ENCODE measurements at regions not wholly inside any gene's neighbourhood (a gene's known extent, or its start where the extent isn't known, plus 50 kb on each side); places are given as distances from the start of the nearest gene placed in this dataset.

DNA sequence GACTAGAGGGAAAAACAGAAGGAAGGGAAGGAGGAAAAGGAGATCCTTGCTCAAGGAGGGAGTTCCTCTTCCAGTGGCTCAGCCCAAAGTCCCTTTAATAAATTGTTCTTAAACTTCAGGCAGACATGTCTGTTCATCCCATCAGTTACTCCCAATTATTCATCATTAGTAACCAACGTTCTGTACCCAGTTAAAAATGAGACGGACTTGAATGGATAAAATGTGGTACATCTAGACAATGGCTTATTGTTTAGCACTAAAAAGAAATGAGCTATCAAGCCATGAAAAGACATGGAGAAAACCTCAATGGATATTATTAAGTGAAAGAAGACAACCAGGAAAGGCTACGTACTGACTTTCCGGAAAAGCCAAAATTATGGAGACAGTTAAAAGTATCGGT lies 50.8 kb upstream of the ACSL3 start:
- TF ChIP-seq, protein P1, sequence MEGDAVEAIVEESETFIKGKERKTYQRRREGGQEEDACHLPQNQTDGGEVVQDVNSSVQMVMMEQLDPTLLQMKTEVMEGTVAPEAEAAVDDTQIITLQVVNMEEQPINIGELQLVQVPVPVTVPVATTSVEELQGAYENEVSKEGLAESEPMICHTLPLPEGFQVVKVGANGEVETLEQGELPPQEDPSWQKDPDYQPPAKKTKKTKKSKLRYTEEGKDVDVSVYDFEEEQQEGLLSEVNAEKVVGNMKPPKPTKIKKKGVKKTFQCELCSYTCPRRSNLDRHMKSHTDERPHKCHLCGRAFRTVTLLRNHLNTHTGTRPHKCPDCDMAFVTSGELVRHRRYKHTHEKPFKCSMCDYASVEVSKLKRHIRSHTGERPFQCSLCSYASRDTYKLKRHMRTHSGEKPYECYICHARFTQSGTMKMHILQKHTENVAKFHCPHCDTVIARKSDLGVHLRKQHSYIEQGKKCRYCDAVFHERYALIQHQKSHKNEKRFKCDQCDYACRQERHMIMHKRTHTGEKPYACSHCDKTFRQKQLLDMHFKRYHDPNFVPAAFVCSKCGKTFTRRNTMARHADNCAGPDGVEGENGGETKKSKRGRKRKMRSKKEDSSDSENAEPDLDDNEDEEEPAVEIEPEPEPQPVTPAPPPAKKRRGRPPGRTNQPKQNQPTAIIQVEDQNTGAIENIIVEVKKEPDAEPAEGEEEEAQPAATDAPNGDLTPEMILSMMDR (IDR thresholded peaks at IDR 0.05), result no peak
- TF ChIP-seq POLR2A (IDR thresholded peaks at IDR 0.05) (no peak), POLR2AphosphoS5 (IDR thresholded peaks at IDR 0.05) (no peak)
